Mucosa of descending colon (tissue), 3 donors: ENCODE measurements at regions not wholly inside any gene's neighbourhood (a gene's known extent, or its start where the extent isn't known, plus 50 kb on each side); places are given as distances from the start of the nearest gene placed in this dataset.

Experiments
- ATAC-seq: fragments of 200-7000 bp; cut with Tn5 transposase; one replicate; pipeline ENCODE4 v1.9.1; 2020; ENCODE audit warnings: mild to moderate bottlenecking, moderate library complexity
- DNase-seq, 3 donors: peaks; one replicate each; pipeline ENCODE4 v3.0.0-alpha.2; 2020
- H3K36me3 ChIP-seq: fragments of 200-600 bp; one replicate; pipeline ENCODE4 v1.8.0; 2021; ENCODE audit warnings: low read depth, mild to moderate bottlenecking
- H3K4me1 ChIP-seq: fragments of 200-600 bp; one replicate; pipeline ENCODE4 v1.8.0; 2021; ENCODE audit warnings: low read depth, mild to moderate bottlenecking
- H3K4me3 ChIP-seq: fragments of 200-600 bp; one replicate; pipeline ENCODE4 v1.8.0; 2021; ENCODE audit warnings: mild to moderate bottlenecking
- H3K9me3 ChIP-seq: fragments of 200-600 bp; one replicate; pipeline ENCODE4 v1.8.0; 2021; ENCODE audit warnings: mild to moderate bottlenecking
- intact Hi-C, 2 donors: fragments of 100-400 bp; cut with DNase I in 1 of 2; cut with micrococcal nuclease in 1 of 2; formaldehyde crosslinking; loops; one replicate each; pipeline versions ENCODE4 v1.11.0 to v1.11.1; 2022; cut with DNase I, micrococcal nuclease
- TF ChIP-seq, protein P1 (sequence below): fragments of 200-600 bp; IDR thresholded peaks from one replicate; pipeline ENCODE4 v1.8.0; 2022; ENCODE audit warnings: antibody characterized with exemption, mild to moderate bottlenecking
- donor health status: DM: no; HTN: no; CAD: no; lungs with moderate emphysema.
- donor health status: DM: no; HTN: no; CAD: no.
- donor health status: DM: no; HTN: yes; CAD: no.

- no peak for DNase-seq
- no peaks in the 10 kb centered on the region for H3K36me3 ChIP-seq
- H3K4me3 ChIP-seq, result no peak overlapping the region
- TF ChIP-seq, protein P1, sequence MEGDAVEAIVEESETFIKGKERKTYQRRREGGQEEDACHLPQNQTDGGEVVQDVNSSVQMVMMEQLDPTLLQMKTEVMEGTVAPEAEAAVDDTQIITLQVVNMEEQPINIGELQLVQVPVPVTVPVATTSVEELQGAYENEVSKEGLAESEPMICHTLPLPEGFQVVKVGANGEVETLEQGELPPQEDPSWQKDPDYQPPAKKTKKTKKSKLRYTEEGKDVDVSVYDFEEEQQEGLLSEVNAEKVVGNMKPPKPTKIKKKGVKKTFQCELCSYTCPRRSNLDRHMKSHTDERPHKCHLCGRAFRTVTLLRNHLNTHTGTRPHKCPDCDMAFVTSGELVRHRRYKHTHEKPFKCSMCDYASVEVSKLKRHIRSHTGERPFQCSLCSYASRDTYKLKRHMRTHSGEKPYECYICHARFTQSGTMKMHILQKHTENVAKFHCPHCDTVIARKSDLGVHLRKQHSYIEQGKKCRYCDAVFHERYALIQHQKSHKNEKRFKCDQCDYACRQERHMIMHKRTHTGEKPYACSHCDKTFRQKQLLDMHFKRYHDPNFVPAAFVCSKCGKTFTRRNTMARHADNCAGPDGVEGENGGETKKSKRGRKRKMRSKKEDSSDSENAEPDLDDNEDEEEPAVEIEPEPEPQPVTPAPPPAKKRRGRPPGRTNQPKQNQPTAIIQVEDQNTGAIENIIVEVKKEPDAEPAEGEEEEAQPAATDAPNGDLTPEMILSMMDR, result no peak
- peaks cover 6% of the 10 kb centered on the region for H3K9me3 ChIP-seq
- no peak for ATAC-seq
- intact Hi-C loops, result no loop called here
- no peaks in the 10 kb centered on the region for H3K4me1 ChIP-seq
These were observed 418.3 kb upstream of the CYRIA start for GRCh38 chr2:17083902-17084301.

- ATAC-seq (no peak), DNase-seq (no peak)
- Histone ChIP-seq H3K4me3 (no peak overlapping the region), H3K9me3 (peaks cover 6% of the 10 kb centered on the region), H3K36me3 (no peaks in the 10 kb centered on the region), H3K4me1 (no peaks in the 10 kb centered on the region)
- TF ChIP-seq, protein P1, result no peak
- intact Hi-C loops, result no loop called here
These were observed 413.6 kb upstream of the CYRIA start for GRCh38 chr2:17079262-17079661.

GRCh38 chr2:17076533-17076932 lies 410.9 kb upstream of the CYRIA start:
- H3K4me3 ChIP-seq, result no peak overlapping the region
- no peak for DNase-seq
- TF ChIP-seq, protein P1, result no peak
- ATAC-seq, result no peak
- H3K36me3 ChIP-seq, result no peaks in the 10 kb centered on the region
- H3K9me3 ChIP-seq, result peaks cover 6% of the 10 kb centered on the region
- intact Hi-C loops, result no loop called here
- H3K4me1 ChIP-seq, result no peaks in the 10 kb centered on the region

DNA sequence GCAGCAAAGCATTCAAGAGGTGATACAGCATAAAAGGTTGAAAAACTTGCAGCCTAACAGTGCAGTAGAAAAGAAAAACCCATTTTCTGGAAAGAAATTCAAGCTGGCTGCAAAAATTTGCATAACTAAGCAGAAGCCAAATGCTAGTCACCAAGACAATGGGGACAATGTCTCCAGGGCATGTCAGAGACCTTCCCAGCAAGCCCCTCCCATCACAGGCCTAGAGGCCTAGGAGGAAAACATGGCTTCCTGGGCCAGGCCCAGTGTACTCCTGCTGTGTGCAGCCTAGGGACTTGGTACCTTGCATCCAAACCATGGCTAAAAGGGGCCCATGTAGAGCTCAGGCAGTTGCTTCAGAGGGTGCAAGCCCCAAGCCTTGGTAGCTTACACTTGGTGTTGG lies 405.1 kb upstream of the CYRIA start:
- no peaks in the 10 kb centered on the region for H3K4me1 ChIP-seq
- DNase-seq, result no peak
- H3K4me3 ChIP-seq, result no peak overlapping the region
- no peaks in the 10 kb centered on the region for H3K36me3 ChIP-seq
- intact Hi-C loops, result no loop called here
- H3K9me3 ChIP-seq, result no peaks in the 10 kb centered on the region
- ATAC-seq, result no peak
- TF ChIP-seq, protein P1, result no peak

DNA sequence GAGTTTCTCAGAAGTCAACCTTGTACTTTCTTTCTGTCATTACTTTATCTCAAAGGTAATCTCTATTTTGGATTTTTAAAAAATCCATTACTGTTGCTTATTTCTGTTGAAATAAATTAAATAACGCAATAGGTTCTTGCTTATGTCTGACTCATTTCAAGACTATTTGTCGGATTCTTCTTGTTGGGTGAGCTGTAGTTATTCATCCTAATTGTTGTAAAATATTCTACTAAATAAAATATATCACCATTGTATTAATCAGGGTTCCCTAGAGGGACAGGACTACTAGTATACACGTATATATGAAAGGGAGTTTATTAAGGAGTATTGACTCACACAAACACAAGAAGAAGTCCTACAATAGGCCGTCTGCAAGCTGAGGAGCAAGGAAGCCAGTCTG lies 403.9 kb upstream of the CYRIA start:
- intact Hi-C loops, result no loop called here
- H3K36me3 ChIP-seq, result no peaks in the 10 kb centered on the region
- TF ChIP-seq, protein P1, result no peak
- no peak for ATAC-seq
- H3K4me3 ChIP-seq, result no peak overlapping the region
- H3K9me3 ChIP-seq, result no peaks in the 10 kb centered on the region
- no peak for DNase-seq
- H3K4me1 ChIP-seq, result no peaks in the 10 kb centered on the region

GRCh38 chr2:17068021-17068420 lies 402.4 kb upstream of the CYRIA start:
- H3K36me3 ChIP-seq, result no peaks in the 10 kb centered on the region
- no peak for DNase-seq
- ATAC-seq, result no peak
- no peaks in the 10 kb centered on the region for H3K9me3 ChIP-seq
- intact Hi-C loops, result no loop called here
- no peaks in the 10 kb centered on the region for H3K4me1 ChIP-seq
- no peak overlapping the region for H3K4me3 ChIP-seq
- TF ChIP-seq, protein P1, result no peak
